ENCODE measurements at regions not wholly inside any gene's neighbourhood (a gene's known extent, or its start where the extent isn't known, plus 50 kb on each side); places are given as distances from the start of the nearest gene placed in this dataset.

GRCh38 chr2:121869873-121870272 is 114.4 kb downstream of the TSN start:
- no peak for DNase-seq
- CTCF ChIA-PET = no interaction called here
- H3K27me3 Mint-ChIP-seq = peaks cover 2% of the 10 kb centered on the region

GRCh38 chr2:121872651-121873050 is 117.2 kb downstream of the TSN start:
- ATAC-seq (no peak), DNase-seq (no peak)
- no peak overlapping the region for H3K4me3 Mint-ChIP-seq
- H3K4me1 Mint-ChIP-seq = no peaks in the 10 kb centered on the region
- CTCF ChIA-PET = no interaction called here
- H3K27ac Mint-ChIP-seq = no peak overlapping the region
- H3K9me3 Mint-ChIP-seq (ENCODE audit: low read depth) = no peaks in the 10 kb centered on the region
- H3K27me3 Mint-ChIP-seq = peaks cover 2% of the 10 kb centered on the region
- H3K36me3 Mint-ChIP-seq = no peaks in the 10 kb centered on the region

More at GRCh38 chr2:121869873-121870272, 114.4 kb downstream of the TSN start:
- no peak overlapping the region for H3K27ac Mint-ChIP-seq
- no peaks in the 10 kb centered on the region for H3K4me1 Mint-ChIP-seq
- no peak overlapping the region for H3K4me3 Mint-ChIP-seq
- no peaks in the 10 kb centered on the region for H3K9me3 Mint-ChIP-seq (ENCODE audit: low read depth)
- H3K36me3 Mint-ChIP-seq = no peaks in the 10 kb centered on the region
- no peak for ATAC-seq

- DNase-seq (no peak), ATAC-seq (no peak)
- Mint-ChIP-seq H3K9me3 (ENCODE audit: low read depth) (no peaks in the 10 kb centered on the region), H3K27ac (no peak overlapping the region), H3K4me1 (no peaks in the 10 kb centered on the region), H3K27me3 (peaks cover 9% of the 10 kb centered on the region), H3K4me3 (no peak overlapping the region), H3K36me3 (no peaks in the 10 kb centered on the region)
- CTCF ChIA-PET = no interaction called here
These were observed 118.4 kb downstream of the TSN start for GRCh38 chr2:121873864-121874263.

GRCh38 chr2:121875585-121876185 is 120.2 kb downstream of the TSN start:
- no peaks in the 10 kb centered on the region for H3K4me1 Mint-ChIP-seq
- H3K4me3 Mint-ChIP-seq = no peak overlapping the region
- ATAC-seq (no peak), DNase-seq (no peak)
- peaks cover 9% of the 10 kb centered on the region for H3K27me3 Mint-ChIP-seq
- H3K27ac Mint-ChIP-seq = no peak overlapping the region
- CTCF ChIA-PET = no interaction called here
- no peaks in the 10 kb centered on the region for H3K9me3 Mint-ChIP-seq (ENCODE audit: low read depth)
- no peaks in the 10 kb centered on the region for H3K36me3 Mint-ChIP-seq

- no peak overlapping the region for H3K4me3 Mint-ChIP-seq
- no peak overlapping the region for H3K27ac Mint-ChIP-seq
- peaks cover 13% of the 10 kb centered on the region for H3K27me3 Mint-ChIP-seq
- CTCF ChIA-PET = no interaction called here
- no peaks in the 10 kb centered on the region for H3K9me3 Mint-ChIP-seq (ENCODE audit: low read depth)
- no peak for DNase-seq
- H3K36me3 Mint-ChIP-seq = no peaks in the 10 kb centered on the region
- ATAC-seq = no peak
- no peaks in the 10 kb centered on the region for H3K4me1 Mint-ChIP-seq
These were observed 121.9 kb downstream of the TSN start for GRCh38 chr2:121877366-121877765.

GRCh38 chr2:121880283-121880682 is 124.8 kb downstream of the TSN start:
- H3K4me3 Mint-ChIP-seq = no peak overlapping the region
- no peaks in the 10 kb centered on the region for H3K4me1 Mint-ChIP-seq
- H3K36me3 Mint-ChIP-seq = no peaks in the 10 kb centered on the region
- no peak overlapping the region for H3K27ac Mint-ChIP-seq
- ATAC-seq = no peak
- no peaks in the 10 kb centered on the region for H3K9me3 Mint-ChIP-seq (ENCODE audit: low read depth)
- DNase-seq = no peak
- CTCF ChIA-PET = no interaction called here
- H3K27me3 Mint-ChIP-seq = peaks cover 13% of the 10 kb centered on the region

- CTCF ChIA-PET = no interaction called here
- Mint-ChIP-seq H3K4me3 (no peak overlapping the region), H3K27me3 (peaks cover 13% of the 10 kb centered on the region), H3K4me1 (no peaks in the 10 kb centered on the region), H3K9me3 (ENCODE audit: low read depth) (no peaks in the 10 kb centered on the region), H3K27ac (no peak overlapping the region), H3K36me3 (no peaks in the 10 kb centered on the region)
- DNase-seq = no peak
- ATAC-seq = no peak
These were observed 125.6 kb downstream of the TSN start for GRCh38 chr2:121881038-121881437.

GRCh38 chr2:121881950-121882349 is 126.5 kb downstream of the TSN start:
- no peaks in the 10 kb centered on the region for H3K4me1 Mint-ChIP-seq
- DNase-seq (no peak), ATAC-seq (no peak)
- H3K27ac Mint-ChIP-seq = no peak overlapping the region
- no peak overlapping the region for H3K4me3 Mint-ChIP-seq
- CTCF ChIA-PET = no interaction called here
- peaks cover 13% of the 10 kb centered on the region for H3K27me3 Mint-ChIP-seq
- H3K9me3 Mint-ChIP-seq (ENCODE audit: low read depth) = no peaks in the 10 kb centered on the region
- no peaks in the 10 kb centered on the region for H3K36me3 Mint-ChIP-seq

GRCh38 chr2:121884078-121884477 is 128.6 kb downstream of the TSN start:
- CTCF ChIA-PET = no interaction called here
- no peaks in the 10 kb centered on the region for H3K4me1 Mint-ChIP-seq
- H3K4me3 Mint-ChIP-seq = no peak overlapping the region
- ATAC-seq (no peak), DNase-seq (no peak)
- no peaks in the 10 kb centered on the region for H3K36me3 Mint-ChIP-seq
- H3K27ac Mint-ChIP-seq = no peak overlapping the region
- H3K27me3 Mint-ChIP-seq = peaks cover 4% of the 10 kb centered on the region
- no peaks in the 10 kb centered on the region for H3K9me3 Mint-ChIP-seq (ENCODE audit: low read depth)

- H3K27me3 Mint-ChIP-seq = peaks cover 4% of the 10 kb centered on the region
- no peaks in the 10 kb centered on the region for H3K4me1 Mint-ChIP-seq
- H3K9me3 Mint-ChIP-seq (ENCODE audit: low read depth) = no peaks in the 10 kb centered on the region
- CTCF ChIA-PET = no interaction called here
- DNase-seq = no peak
- H3K4me3 Mint-ChIP-seq = no peak overlapping the region
- no peak for ATAC-seq
- no peak overlapping the region for H3K27ac Mint-ChIP-seq
- H3K36me3 Mint-ChIP-seq = no peaks in the 10 kb centered on the region
These were observed 129.1 kb downstream of the TSN start for GRCh38 chr2:121884511-121884921.

GRCh38 chr2:121886059-121886458 is 130.6 kb downstream of the TSN start:
- Mint-ChIP-seq H3K4me1 (no peaks in the 10 kb centered on the region), H3K36me3 (no peaks in the 10 kb centered on the region), H3K4me3 (no peak overlapping the region), H3K9me3 (ENCODE audit: low read depth) (no peaks in the 10 kb centered on the region), H3K27me3 (peaks cover 2% of the 10 kb centered on the region), H3K27ac (no peak overlapping the region)
- CTCF ChIA-PET = interaction anchor here (1.2 kb wide), 1 partner anchor 11 kb away, joined by 4 read pairs; no protein-coding TSS in a partner anchor
- DNase-seq = no peak
- no peak for ATAC-seq

- no peaks in the 10 kb centered on the region for H3K9me3 Mint-ChIP-seq (ENCODE audit: low read depth)
- ATAC-seq = no peak
These were observed 132.2 kb downstream of the TSN start for GRCh38 chr2:121887513-121888188.

GRCh38 chr2:121888189-121888557 is 132.7 kb downstream of the TSN start:
- no peak overlapping the region for H3K27ac Mint-ChIP-seq
- CTCF ChIA-PET = no interaction called here
- ATAC-seq = peak; percentile 39
- H3K27me3 Mint-ChIP-seq = no peaks in the 10 kb centered on the region
- H3K9me3 Mint-ChIP-seq (ENCODE audit: low read depth) = no peaks in the 10 kb centered on the region
- H3K4me1 Mint-ChIP-seq = no peaks in the 10 kb centered on the region
- H3K4me3 Mint-ChIP-seq = no peak overlapping the region
- H3K36me3 Mint-ChIP-seq = no peaks in the 10 kb centered on the region
- DNase-seq = no peak

More at GRCh38 chr2:121887513-121888188, 132.2 kb downstream of the TSN start:
- H3K36me3 Mint-ChIP-seq = no peaks in the 10 kb centered on the region
- CTCF ChIA-PET = no interaction called here
- H3K4me3 Mint-ChIP-seq = no peak overlapping the region
- no peak for DNase-seq
- H3K27ac Mint-ChIP-seq = no peak overlapping the region
- H3K27me3 Mint-ChIP-seq = no peaks in the 10 kb centered on the region
- no peaks in the 10 kb centered on the region for H3K4me1 Mint-ChIP-seq

- ATAC-seq (no peak), DNase-seq (no peak)
- Mint-ChIP-seq H3K4me3 (no peak overlapping the region), H3K36me3 (no peaks in the 10 kb centered on the region), H3K9me3 (ENCODE audit: low read depth) (no peaks in the 10 kb centered on the region), H3K4me1 (no peaks in the 10 kb centered on the region), H3K27me3 (no peaks in the 10 kb centered on the region), H3K27ac (no peak overlapping the region)
- CTCF ChIA-PET = no interaction called here
These were observed 134.6 kb downstream of the TSN start for GRCh38 chr2:121890041-121890440.
